Neural progenitor cell (in vitro differentiated cells): ENCODE measurements at regions not wholly inside any gene's neighbourhood (a gene's known extent, or its start where the extent isn't known, plus 50 kb on each side); places are given as distances from the start of the nearest gene placed in this dataset.

ENCODE experiments used
- EZH2 ChIP-seq: fragments of 200-600 bp; sonication (generic); IDR thresholded peaks from 2 replicates; pipeline ENCODE4 v1.6.1; 2017; ENCODE audit warnings: antibody characterized with exemption, mild to moderate bottlenecking, moderate library complexity
- TF ChIP-seq, protein P1 (sequence below): fragments of 200-600 bp; sonication (generic); IDR thresholded peaks from 2 replicates; pipeline ENCODE4 v1.5.1; 2017; ENCODE audit warnings: antibody characterized with exemption, mild to moderate bottlenecking

DNA sequence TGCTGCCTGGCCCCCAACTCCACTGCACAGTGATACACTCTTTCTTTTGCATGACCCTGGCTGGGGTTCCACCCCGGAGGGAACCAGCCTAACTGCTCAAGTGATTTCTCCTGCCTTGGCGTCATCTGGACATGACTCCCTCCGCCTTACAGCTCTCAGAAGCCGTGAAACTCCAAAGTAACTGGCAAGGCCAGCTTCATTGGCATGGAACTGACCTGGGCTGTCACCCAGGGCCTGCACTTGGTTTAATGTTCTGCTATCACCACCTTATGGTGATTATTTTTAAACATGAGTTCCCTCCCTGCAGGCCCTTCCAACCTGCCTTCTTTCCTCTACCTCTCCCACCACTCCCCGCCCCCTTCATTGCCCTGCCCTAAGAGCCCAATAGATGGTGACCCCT, 139.7 kb upstream of the CDH5 start:
- TF ChIP-seq, protein P1, sequence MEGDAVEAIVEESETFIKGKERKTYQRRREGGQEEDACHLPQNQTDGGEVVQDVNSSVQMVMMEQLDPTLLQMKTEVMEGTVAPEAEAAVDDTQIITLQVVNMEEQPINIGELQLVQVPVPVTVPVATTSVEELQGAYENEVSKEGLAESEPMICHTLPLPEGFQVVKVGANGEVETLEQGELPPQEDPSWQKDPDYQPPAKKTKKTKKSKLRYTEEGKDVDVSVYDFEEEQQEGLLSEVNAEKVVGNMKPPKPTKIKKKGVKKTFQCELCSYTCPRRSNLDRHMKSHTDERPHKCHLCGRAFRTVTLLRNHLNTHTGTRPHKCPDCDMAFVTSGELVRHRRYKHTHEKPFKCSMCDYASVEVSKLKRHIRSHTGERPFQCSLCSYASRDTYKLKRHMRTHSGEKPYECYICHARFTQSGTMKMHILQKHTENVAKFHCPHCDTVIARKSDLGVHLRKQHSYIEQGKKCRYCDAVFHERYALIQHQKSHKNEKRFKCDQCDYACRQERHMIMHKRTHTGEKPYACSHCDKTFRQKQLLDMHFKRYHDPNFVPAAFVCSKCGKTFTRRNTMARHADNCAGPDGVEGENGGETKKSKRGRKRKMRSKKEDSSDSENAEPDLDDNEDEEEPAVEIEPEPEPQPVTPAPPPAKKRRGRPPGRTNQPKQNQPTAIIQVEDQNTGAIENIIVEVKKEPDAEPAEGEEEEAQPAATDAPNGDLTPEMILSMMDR: no peak
- TF ChIP-seq EZH2: no peak
